Esophagus muscularis mucosa (tissue), 4 donors: ENCODE measurements at regions not wholly inside any gene's neighbourhood (a gene's known extent, or its start where the extent isn't known, plus 50 kb on each side); places are given as distances from the start of the nearest gene placed in this dataset.

Experiments used
- CTCF ChIP-seq, 3 experiments: fragments of 200-600 bp in 2 of 3; fragments of 450-650 bp in 1 of 3; sonication (generic) in 2 of 3; IDR thresholded peaks; one replicate each; pipeline ENCODE4 v1.5.1; 2017 to 2019; ENCODE audit warnings: antibody characterized with exemption in 3 of 3, mild to moderate bottlenecking in 2 of 3, moderate library complexity in 1 of 3
- EP300 ChIP-seq: sonication (generic); formaldehyde crosslinking; IDR thresholded peaks from one replicate; pipeline ENCODE4 v1.6.1; 2017; ENCODE audit warnings: antibody characterized with exemption
- POLR2A ChIP-seq: fragments of 450-650 bp; IDR thresholded peaks from one replicate; pipeline ENCODE4 v1.6.1; 2017; ENCODE audit warnings: antibody characterized with exemption, moderate library complexity, mild to moderate bottlenecking, low read depth

GRCh38 chr2:216970359-216970915, 110.6 kb upstream of the TNP1 start:
- no peak for TF ChIP-seq CTCF (IDR thresholded peaks at IDR 0.05)
- TF ChIP-seq EP300 = no peak
- TF ChIP-seq POLR2A = no peak
